Breast epithelium (tissue), 3 donors: ENCODE measurements at regions not wholly inside any gene's neighbourhood (a gene's known extent, or its start where the extent isn't known, plus 50 kb on each side); places are given as distances from the start of the nearest gene placed in this dataset.

ENCODE experiments used
- CTCF ChIP-seq, 3 donors: fragments of 450-650 bp; IDR thresholded peaks; one replicate each; pipeline ENCODE4 v1.5.1; 2016 to 2017; ENCODE audit warnings: antibody characterized with exemption in 3 of 3, mild to moderate bottlenecking in 3 of 3, moderate library complexity in 3 of 3
- POLR2A ChIP-seq: fragments of 450-650 bp; IDR thresholded peaks from one replicate; pipeline ENCODE4 v1.6.1; 2016; ENCODE audit warnings: antibody characterized with exemption, mild to moderate bottlenecking, moderate library complexity
- POLR2AphosphoS5 ChIP-seq, 3 donors: sonication (generic); formaldehyde crosslinking; IDR thresholded peaks; one replicate each; pipeline ENCODE4 v1.6.1; 2017; ENCODE audit warnings: antibody characterized with exemption in 3 of 3

GRCh38 chr6:119470893-119471542 lies 121.5 kb upstream of the MAN1A1 start:
- TF ChIP-seq POLR2A (no peak), CTCF (IDR thresholded peaks at IDR 0.05) (no peak), POLR2AphosphoS5 (IDR thresholded peaks at IDR 0.05) (no peak)
